SK-N-SH (cell line): ENCODE measurements at regions not wholly inside any gene's neighbourhood (a gene's known extent, or its start where the extent isn't known, plus 50 kb on each side); places are given as distances from the start of the nearest gene placed in this dataset.
A peak's percentile ranks its signal among the peaks of the same experiment; 100 is the strongest.
"Not testable (repeated sequence)": the region's sequence is repeated elsewhere in the genome, so short reads cannot be mapped to it uniquely, and the experiment has no call there.

Source experiments
- CTCF ChIA-PET: fragments of 300-600, 350-600 bp; formaldehyde crosslinking; extraction: SDS; loops from one replicate; lab custom pipeline; 2021; lab: Yijun Ruan, JAX
- POLR2A ChIA-PET: fragments of 350-600 bp; sonication (Branson Sonifier 250); formaldehyde crosslinking; extraction: SDS; loops from one replicate; lab custom pipeline; 2020; ENCODE audit warnings: antibody characterized with exemption, inconsistent platforms; lab: Yijun Ruan, JAX
- DNase-seq: peaks from one replicate; pipeline ENCODE4 v3.0.0; 2012
- H2AFZ ChIP-seq: fragments of 200-600 bp; sonication (generic); 2 replicates; pipeline ENCODE4 v1.8.1; 2016; ENCODE audit warnings: antibody characterized with exemption, mild to moderate bottlenecking, low read depth
- H3F3A ChIP-seq: fragments of 200-600 bp; sonication (generic); replicated peaks from 2 replicates; pipeline ENCODE3; 2016; ENCODE audit warnings: antibody characterized with exemption, mild to moderate bottlenecking; ENCODE audit not compliant: insufficient read depth
- H3K27ac ChIP-seq, 2 experiments: fragments of 200-500 bp in 1 of 2; fragments of 200-600 bp in 1 of 2; sonication (Bioruptor generic) in 1 of 2; sonication (generic), shearing (Covaris generic) in 1 of 2; 2 replicates each; pipeline versions ENCODE4 v1.5.1 to v1.6.1; 2014 to 2016; ENCODE audit warnings: low read depth in 2 of 2, inconsistent platforms in 1 of 2, low read length in 1 of 2, mild to moderate bottlenecking in 1 of 2, mixed read lengths in 1 of 2
- H3K27me3 ChIP-seq: fragments of 200-600 bp; sonication (generic), shearing (Covaris generic); 2 replicates; pipeline ENCODE4 v1.6.1; 2016; ENCODE audit warnings: mixed run types; ENCODE audit not compliant: insufficient read depth
- H3K36me3 ChIP-seq, 2 experiments: fragments of 200-500 bp in 1 of 2; fragments of 200-600 bp in 1 of 2; sonication (Bioruptor generic) in 1 of 2; sonication (generic) in 1 of 2; replicated peaks in 1 of 2; 2 replicates each; pipeline versions ENCODE3 to v1.5.1; 2014 to 2016; ENCODE audit warnings: low read length in 1 of 2, mild to moderate bottlenecking in 1 of 2; ENCODE audit not compliant: insufficient read depth in 2 of 2, control insufficient read depth in 1 of 2
- H3K4me1 ChIP-seq, 2 experiments: fragments of 200-500 bp in 1 of 2; fragments of 200-600 bp in 1 of 2; sonication (Bioruptor generic) in 1 of 2; sonication (generic), shearing (Covaris generic) in 1 of 2; 2 replicates each; pipeline versions ENCODE4 v1.5.1 to v1.6.1; 2014 to 2016; ENCODE audit warnings: low read depth in 1 of 2, low read length in 1 of 2, mixed run types in 1 of 2; ENCODE audit not compliant: insufficient read depth in 2 of 2, control insufficient read depth in 1 of 2
- H3K4me2 ChIP-seq: fragments of 200-600 bp; sonication (generic), shearing (Covaris generic); 2 replicates; pipeline ENCODE4 v1.6.1; 2017; ENCODE audit warnings: mixed run types
- H3K4me3 ChIP-seq, 2 experiments: fragments of 200-500 bp in 1 of 2; fragments of 200-600 bp in 1 of 2; sonication (Bioruptor generic) in 1 of 2; sonication (generic), shearing (Covaris generic) in 1 of 2; 2 replicates each; pipeline versions ENCODE4 v1.5.1 to v1.8.1; 2014 to 2016; ENCODE audit warnings: low read depth in 2 of 2, inconsistent platforms in 1 of 2, low read length in 1 of 2, mild to moderate bottlenecking in 1 of 2, mixed read lengths in 1 of 2, moderate library complexity in 1 of 2
- H3K79me2 ChIP-seq: fragments of 200-600 bp; sonication (generic); 2 replicates; pipeline ENCODE4 v1.8.1; 2017; ENCODE audit warnings: mild to moderate bottlenecking; ENCODE audit not compliant: insufficient read depth
- H3K9ac ChIP-seq: fragments of 200-600 bp; sonication (generic); 2 replicates; pipeline ENCODE4 v1.6.1; 2017; ENCODE audit warnings: mixed run types
- H3K9me2 ChIP-seq: fragments of 200-600 bp; sonication (generic); 2 replicates; pipeline ENCODE4 v1.6.1; 2017; ENCODE audit warnings: mixed run types
- H3K9me3 ChIP-seq: fragments of 200-600 bp; sonication (generic); 2 replicates; pipeline ENCODE4 v1.6.1; 2017; ENCODE audit warnings: mixed run types, mild to moderate bottlenecking, moderate library complexity
- H4K20me1 ChIP-seq: fragments of 200-600 bp; sonication (generic); 2 replicates; pipeline ENCODE4 v1.6.1; 2017; ENCODE audit warnings: mild to moderate bottlenecking, mixed run types; ENCODE audit not compliant: insufficient read depth
- EP300 ChIP-seq, 2 experiments: IDR thresholded peaks; 2 replicates each; pipeline versions ENCODE4 v1.4.0 to v1.6.1; 2012; ENCODE audit warnings: borderline replicate concordance in 1 of 2, low read depth in 1 of 2, low read length in 1 of 2
- FOSL2 ChIP-seq: IDR thresholded peaks from 2 replicates; pipeline ENCODE4 v1.4.0; 2012; ENCODE audit warnings: low read depth, mild to moderate bottlenecking, moderate library complexity, borderline replicate concordance
- JUND ChIP-seq: IDR thresholded peaks from 2 replicates; pipeline ENCODE4 v1.4.0; 2012
- MEF2A ChIP-seq: IDR thresholded peaks from 2 replicates; pipeline ENCODE4 v1.4.0; 2012; ENCODE audit warnings: low read depth, borderline replicate concordance
- NFIC ChIP-seq: IDR thresholded peaks from 2 replicates; pipeline ENCODE4 v1.4.0; 2012; ENCODE audit warnings: borderline replicate concordance
- RXRA ChIP-seq: IDR thresholded peaks from 2 replicates; pipeline ENCODE4 v1.4.0; 2012; ENCODE audit warnings: low read depth, mild to moderate bottlenecking, borderline replicate concordance
- TCF12 ChIP-seq: IDR thresholded peaks from 2 replicates; pipeline ENCODE4 v1.4.0; 2012
- WGBS: methylation state at CpG from one replicate; pipeline ENCODE4 v1.1.6; 2017; ENCODE audit warnings: low lambda C conversion rate; 5-methylcytosine and 5-hydroxymethylcytosine counted together
- TF ChIP-seq, protein P1 (sequence below): IDR thresholded peaks from 2 replicates; pipeline ENCODE4 v1.4.0; 2012; ENCODE audit warnings: low read depth, borderline replicate concordance
- TF ChIP-seq, protein P2 (sequence below): IDR thresholded peaks from 2 replicates; pipeline ENCODE4; 2012

DNA sequence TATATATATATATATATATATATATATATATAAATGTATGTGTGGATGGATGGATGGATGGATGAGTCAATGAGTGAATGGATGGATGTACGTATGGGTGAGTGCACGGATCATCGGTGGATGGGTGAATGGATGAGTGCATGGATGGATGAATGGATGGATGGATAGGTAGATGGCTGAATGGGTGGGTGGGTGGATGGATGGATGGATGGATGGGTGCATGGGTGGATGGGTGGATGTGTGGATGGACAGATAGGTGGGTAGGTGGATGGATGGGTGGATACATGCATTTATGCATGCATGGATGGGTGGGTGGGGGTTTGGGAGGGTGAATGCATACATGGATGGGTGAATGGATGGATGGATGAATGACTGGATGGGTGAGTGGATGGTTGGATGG is 138.8 kb upstream of the ZNF469 start:
- CTCF ChIA-PET, H2AFZ ChIP-seq: not testable (repeated sequence)
- peaks cover 24 to 29% of the 10 kb centered on the region in 2 experiments; a peak in 3 of 4 replicates for H3K4me1 ChIP-seq

DNA sequence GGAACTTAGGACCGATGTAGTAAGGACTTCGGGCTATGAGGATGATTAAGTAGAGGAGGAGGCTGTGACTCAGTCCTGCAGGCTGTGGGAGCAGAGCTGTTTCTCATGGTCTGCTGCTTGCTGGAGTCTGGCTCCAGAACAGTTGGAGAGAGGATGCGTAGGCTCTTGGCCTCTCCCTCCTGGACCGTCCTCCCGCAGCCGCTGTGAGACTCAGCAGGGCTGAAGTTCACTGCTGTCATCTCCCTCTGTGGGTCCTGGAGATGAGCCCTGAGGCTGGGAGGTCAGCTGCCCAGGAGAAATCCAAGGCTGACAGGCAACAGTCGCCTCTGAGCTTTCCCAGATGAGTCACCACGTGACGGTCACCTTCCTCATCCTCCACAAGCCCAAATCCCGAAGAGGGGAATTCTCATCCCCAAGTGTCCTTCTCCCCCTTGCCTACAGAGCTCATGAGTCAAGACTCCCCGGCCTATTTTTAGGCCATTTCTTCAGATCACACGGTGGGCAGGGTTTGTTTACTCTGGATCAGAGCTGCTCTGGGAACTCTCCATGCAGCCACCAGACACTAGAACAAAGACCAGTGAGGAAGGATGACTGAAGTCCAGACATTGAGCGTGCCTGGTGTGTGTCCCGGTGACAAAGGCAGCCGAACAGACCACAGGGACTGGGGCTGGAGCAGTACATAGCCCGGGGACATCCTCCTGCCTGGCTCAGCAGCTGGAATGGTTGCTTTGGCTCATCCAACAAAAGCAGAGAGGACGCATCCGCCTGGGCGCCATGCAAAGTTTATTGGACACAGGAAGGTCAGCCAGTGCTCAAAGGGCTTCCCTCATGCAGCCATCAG is 137.3 kb upstream of the ZNF469 start:
- TF ChIP-seq, protein P1, sequence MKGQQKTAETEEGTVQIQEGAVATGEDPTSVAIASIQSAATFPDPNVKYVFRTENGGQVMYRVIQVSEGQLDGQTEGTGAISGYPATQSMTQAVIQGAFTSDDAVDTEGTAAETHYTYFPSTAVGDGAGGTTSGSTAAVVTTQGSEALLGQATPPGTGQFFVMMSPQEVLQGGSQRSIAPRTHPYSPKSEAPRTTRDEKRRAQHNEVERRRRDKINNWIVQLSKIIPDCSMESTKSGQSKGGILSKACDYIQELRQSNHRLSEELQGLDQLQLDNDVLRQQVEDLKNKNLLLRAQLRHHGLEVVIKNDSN = peak; percentile 43; the same call in 1 of the 2 replicates
- peak; percentile 30; the same call in 1 of the 2 replicates for TF ChIP-seq FOSL2
- TF ChIP-seq JUND = peak; percentile 24
- TF ChIP-seq TCF12 = peak; percentile 67
- TF ChIP-seq, protein P2, sequence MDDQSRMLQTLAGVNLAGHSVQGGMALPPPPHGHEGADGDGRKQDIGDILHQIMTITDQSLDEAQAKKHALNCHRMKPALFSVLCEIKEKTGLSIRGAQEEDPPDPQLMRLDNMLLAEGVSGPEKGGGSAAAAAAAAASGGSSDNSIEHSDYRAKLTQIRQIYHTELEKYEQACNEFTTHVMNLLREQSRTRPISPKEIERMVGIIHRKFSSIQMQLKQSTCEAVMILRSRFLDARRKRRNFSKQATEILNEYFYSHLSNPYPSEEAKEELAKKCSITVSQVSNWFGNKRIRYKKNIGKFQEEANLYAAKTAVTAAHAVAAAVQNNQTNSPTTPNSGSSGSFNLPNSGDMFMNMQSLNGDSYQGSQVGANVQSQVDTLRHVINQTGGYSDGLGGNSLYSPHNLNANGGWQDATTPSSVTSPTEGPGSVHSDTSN = peak; percentile 65
- peak in 1 of 2 experiments; percentile 37; a peak in 1 of 4 replicates for TF ChIP-seq EP300 (IDR thresholded peaks at IDR 0.05; ENCODE audit: borderline replicate concordance in 1 of 2, low read depth in 1 of 2, low read length in 1 of 2)
- peak; percentile 64 for TF ChIP-seq NFIC
- peak; percentile 74; the same call in 1 of the 2 replicates for TF ChIP-seq RXRA
- TF ChIP-seq MEF2A = peak; percentile 67
- peaks cover 45% of the 10 kb centered on the region for H3F3A ChIP-seq
- POLR2A ChIA-PET, H3K27me3 ChIP-seq, H3K9me2 ChIP-seq, DNase-seq, H3K4me3 ChIP-seq, H3K36me3 ChIP-seq, CTCF ChIA-PET, H3K79me2 ChIP-seq, H3K9me3 ChIP-seq, H2AFZ ChIP-seq, H4K20me1 ChIP-seq: not testable (repeated sequence)
- H3K4me1 ChIP-seq = peaks cover 24 to 25% of the 10 kb centered on the region in 2 experiments; a peak in 3 of 4 replicates
- peak overlapping the region; percentile 92 for H3K9ac ChIP-seq
- peak overlapping the region; percentile 74 for H3K4me2 ChIP-seq
- 2% methylated on average over 8 of the region's 19 CpGs for WGBS
- peak overlapping the region; percentile 85 to 99 for H3K27ac ChIP-seq

More for the DNA sequence above, 138.8 kb upstream of the ZNF469 start:
- H3K9me3 ChIP-seq, H3K9ac ChIP-seq, DNase-seq, H3K27me3 ChIP-seq, H3K36me3 ChIP-seq, H3K79me2 ChIP-seq, POLR2A ChIA-PET, H4K20me1 ChIP-seq, H3K4me3 ChIP-seq, H3K4me2 ChIP-seq, H3K9me2 ChIP-seq: not testable (repeated sequence)
- Histone ChIP-seq H3F3A (peaks cover 48% of the 10 kb centered on the region), H3K27ac (peak overlapping the region in 1 of 2 experiments; percentile 99; a peak in 2 of 4 replicates)
- 97% methylated on average over 3 of the region's 3 CpGs for WGBS

DNA sequence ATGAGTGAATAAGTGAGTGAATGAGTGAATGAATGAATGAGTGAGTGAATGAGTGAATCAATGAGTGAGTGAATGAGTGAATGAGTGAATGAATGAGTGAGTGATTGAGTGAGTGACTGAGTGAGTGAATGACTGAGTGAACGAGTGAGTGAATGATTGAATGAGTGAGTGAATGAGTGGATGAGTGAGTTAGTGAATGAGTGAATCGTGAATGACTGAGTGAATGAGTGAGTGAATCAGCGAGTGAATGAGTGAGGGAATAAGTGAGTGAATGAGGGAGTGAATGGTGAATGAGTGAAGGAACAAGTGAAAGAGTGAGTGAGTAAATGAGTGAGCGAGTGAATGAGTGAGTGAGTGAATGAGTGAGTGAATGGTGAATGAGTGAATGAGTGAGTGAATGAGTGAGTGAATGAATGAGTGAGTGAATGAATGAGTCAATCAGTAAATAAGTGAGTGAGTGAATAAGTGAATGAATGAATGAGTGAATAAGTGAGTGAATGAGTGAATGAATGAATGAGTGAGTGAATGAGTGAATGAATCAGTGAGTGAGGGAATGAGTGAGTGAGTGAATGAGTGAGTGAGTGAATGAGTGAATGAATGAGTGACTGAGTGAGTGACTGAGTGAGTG is 135.7 kb upstream of the ZNF469 start:
- H3K9me3 ChIP-seq, H3K79me2 ChIP-seq, DNase-seq, H4K20me1 ChIP-seq, H3K4me3 ChIP-seq, H3K9me2 ChIP-seq, H3K36me3 ChIP-seq, H3K27me3 ChIP-seq, H3K9ac ChIP-seq, H2AFZ ChIP-seq, POLR2A ChIA-PET, H3K4me2 ChIP-seq, CTCF ChIA-PET: not testable (repeated sequence)
- H3F3A ChIP-seq = peaks cover 31% of the 10 kb centered on the region
- H3K27ac ChIP-seq = peak overlapping the region in 1 of 2 experiments; percentile 99; a peak in 1 of 4 replicates
- peaks cover 11 to 21% of the 10 kb centered on the region in 2 experiments; a peak in 3 of 4 replicates for H3K4me1 ChIP-seq
- WGBS = 93% methylated on average over 4 of the region's 4 CpGs

DNA sequence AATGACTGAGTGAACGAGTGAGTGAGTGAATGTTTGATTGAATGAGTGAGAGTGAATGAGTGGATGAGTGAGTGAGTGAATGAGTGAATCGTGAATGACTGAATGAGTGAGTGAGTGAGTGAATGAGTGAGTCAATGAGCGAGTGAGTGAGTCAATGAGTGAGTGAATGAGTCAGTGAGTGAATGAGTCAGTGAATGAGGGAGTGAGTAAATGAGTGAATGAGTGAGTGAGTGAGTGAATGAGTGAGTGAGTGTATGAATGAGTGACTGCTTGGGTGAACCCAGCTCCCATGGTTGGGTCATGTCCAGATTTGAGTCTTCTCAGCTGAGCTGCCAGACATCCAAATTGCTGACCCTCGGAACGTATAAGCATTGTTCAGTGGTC is 135.2 kb upstream of the ZNF469 start:
- DNase-seq, H3K4me2 ChIP-seq, H3K27me3 ChIP-seq, H3K4me3 ChIP-seq, H3K9me3 ChIP-seq, H4K20me1 ChIP-seq, H3K9me2 ChIP-seq, H2AFZ ChIP-seq, H3K79me2 ChIP-seq, H3K27ac ChIP-seq, CTCF ChIA-PET, POLR2A ChIA-PET, H3K9ac ChIP-seq, H3K36me3 ChIP-seq: not testable (repeated sequence)
- 85% methylated on average over 5 of the region's 5 CpGs for WGBS
- Histone ChIP-seq H3K4me1 (peaks cover 10 to 19% of the 10 kb centered on the region in 2 experiments; a peak in 3 of 4 replicates), H3F3A (peaks cover 26% of the 10 kb centered on the region)
